NCI-H2107 treated with DMSO at 0.1 percent for 48 hours (cell line): ENCODE measurements at regions not wholly inside any gene's neighbourhood (a gene's known extent, or its start where the extent isn't known, plus 50 kb on each side); places are given as distances from the start of the nearest gene placed in this dataset.

Experiments used
- DNase-seq: peaks from one replicate; lab custom pipeline; 2025; ENCODE audit not compliant: unreplicated experiment; lab: John Stamatoyannopoulos, UW

GRCh38 chr6:45830441-45831139 is 185.1 kb downstream of the CLIC5 start:
- DNase-seq, result no peak

DNA sequence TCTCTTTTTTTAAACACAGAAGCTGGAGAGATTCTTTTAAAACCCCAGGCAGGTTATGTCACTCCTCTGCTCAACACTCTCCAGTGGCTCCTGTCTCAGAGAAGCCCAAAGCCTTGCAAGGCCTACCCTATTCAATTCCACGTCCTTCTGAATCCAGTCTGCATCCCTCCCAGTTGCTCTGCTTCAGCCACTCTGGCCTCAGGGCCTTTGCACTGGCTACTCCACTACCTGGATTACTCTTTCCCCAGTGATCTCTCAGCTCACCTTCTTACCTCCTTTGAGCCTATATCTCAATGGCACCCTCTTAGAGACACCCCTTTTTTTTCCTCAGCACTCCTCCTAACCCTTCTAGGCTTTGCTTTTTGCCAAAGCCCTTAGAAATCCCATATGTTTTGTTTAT is 185.8 kb downstream of the CLIC5 start:
- no peak for DNase-seq

DNA sequence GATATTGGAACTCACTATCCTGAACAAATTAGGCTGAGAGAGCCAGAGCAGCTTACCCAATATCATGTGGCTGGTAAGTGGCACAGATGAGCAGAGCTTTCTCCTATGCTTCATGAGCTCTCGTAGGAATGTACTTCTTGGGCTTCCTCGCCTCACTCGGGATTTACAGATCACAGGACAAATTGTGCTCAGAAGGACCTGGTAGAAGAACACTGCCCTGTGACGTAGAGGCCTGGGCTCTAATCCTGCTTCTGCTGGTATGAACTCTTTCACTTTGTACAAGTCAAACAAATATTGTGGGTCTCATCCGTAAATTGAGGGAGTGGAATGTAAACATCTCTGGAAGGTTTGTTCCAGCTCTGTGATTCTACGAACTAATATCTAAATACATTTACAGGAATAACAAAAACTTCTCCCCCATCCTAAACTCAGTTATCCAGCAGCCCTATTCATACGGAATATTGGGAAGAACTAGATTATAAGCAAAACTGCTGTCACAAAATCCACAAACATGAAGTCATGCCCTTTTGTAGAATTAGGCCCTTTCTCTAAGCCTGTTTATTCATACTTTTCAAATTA is 187.6 kb downstream of the CLIC5 start:
- no peak for DNase-seq

- no peak for DNase-seq
Observed at GRCh38 chr6:45822873-45823272, 192.8 kb downstream of the CLIC5 start.

GRCh38 chr6:45822246-45822812 is 193.3 kb downstream of the CLIC5 start:
- DNase-seq, result no peak

DNA sequence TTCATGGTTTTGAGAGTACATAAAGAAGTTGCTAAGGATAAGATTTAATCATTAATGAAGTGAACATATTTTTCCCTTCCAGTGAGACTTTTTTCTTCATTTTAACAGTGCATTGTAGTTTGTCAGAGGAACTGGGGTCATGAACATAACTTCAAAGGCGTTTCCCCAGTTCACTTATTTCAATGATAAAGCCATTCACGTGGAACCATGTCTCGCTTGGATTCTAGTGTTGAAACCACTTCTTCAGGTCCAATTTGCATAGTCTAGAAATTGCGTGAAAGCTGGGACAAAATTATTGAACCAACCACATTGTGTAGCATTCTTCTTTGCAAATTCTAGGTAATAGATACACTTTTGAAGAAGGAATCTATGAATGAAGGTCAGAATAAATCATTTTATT is 197.0 kb downstream of the CLIC5 start:
- DNase-seq, result no peak

DNA sequence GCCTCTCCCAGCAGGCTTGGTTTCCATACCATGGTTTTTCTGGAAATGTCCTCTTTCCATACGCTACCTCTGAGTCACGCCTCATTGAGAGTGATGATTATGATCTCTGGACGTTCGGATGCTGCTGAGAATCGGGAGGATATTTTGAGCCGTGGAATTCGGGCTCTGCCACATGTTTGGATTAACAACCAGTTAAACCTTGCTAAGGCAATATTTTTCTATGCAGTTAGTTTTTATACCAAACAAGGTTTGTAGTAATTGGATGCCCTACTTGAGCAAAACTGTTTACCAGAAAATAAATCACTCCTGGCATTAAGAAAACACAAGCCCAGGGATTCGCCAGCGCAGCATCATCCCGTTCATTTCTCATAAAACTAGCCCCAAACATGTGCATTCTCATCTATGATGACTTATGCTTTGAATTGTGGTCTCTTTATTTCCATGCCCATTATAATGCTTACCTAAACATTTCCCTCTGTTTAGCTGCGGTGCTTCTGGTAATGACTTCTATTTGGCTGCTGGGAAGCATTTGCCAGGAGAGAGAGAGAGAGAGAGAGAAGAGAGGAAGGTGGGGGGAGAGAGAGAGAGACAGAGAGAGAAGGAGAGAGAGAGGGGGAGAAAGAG is 198.9 kb downstream of the CLIC5 start:
- DNase-seq, result no peak

DNA sequence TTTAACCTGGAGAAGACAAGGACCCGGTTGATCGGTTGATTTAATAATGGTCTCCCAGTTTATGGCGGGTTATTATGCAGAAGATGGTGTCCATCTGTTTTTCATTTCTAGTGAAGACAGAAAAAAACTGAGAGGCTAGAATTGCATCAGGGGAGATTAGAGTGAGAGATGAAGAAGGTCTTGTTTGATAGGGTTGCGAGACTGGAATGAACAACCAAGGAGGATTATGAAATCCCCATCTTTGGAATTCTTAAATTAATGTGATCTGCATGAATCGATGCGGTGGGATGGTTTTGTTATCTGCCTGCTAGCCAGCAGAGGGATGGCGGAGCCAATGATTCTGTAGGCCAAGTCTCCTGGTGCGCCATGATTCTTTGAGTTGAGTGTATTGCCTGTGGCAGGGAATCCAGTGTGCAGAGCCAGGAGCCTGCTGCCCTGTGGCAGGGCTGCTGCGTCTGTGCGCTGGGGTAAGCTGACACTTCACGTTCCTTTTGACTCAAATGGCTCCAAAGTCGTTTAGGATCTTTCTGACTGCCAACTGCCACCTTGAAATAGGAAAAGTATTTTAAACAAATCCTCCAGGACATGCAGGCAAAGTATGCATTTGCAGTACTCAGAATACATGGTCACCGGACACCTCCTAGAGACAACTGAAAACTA is 200.1 kb downstream of the CLIC5 start:
- DNase-seq, result no peak

- no peak for DNase-seq
Observed at GRCh38 chr6:45814772-45815171, 200.9 kb downstream of the CLIC5 start.

GRCh38 chr6:45813943-45814342 is 201.7 kb downstream of the CLIC5 start:
- DNase-seq, result no peak

- no peak for DNase-seq
Observed at GRCh38 chr6:45812922-45813321, 202.7 kb downstream of the CLIC5 start.

DNA sequence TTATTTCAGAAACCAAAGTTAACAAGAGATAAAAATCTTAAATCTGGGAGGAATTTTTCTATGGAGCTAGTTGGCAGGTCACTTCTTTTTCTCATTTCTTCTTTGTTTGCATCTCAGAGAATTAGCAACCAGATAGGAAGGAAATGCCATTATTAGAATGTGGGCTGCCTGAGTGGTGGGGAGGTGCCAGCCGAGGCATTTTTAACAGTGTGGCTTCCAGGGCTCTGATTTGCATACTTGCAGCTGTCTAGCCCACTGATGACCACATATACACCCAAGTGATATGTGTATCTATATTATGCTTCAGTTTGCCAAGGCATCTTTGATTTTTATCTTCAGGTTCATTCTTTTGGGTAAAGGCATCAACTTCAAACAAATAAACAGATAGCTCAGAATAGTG is 206.7 kb downstream of the CLIC5 start:
- no peak for DNase-seq

GRCh38 chr6:45808042-45808645 is 207.5 kb downstream of the CLIC5 start:
- DNase-seq, result no peak

- DNase-seq, result no peak
Observed at GRCh38 chr6:45807311-45808041, 208.2 kb downstream of the CLIC5 start.

- no peak for DNase-seq
Observed at GRCh38 chr6:45806172-45806571, 209.5 kb downstream of the CLIC5 start.

DNA sequence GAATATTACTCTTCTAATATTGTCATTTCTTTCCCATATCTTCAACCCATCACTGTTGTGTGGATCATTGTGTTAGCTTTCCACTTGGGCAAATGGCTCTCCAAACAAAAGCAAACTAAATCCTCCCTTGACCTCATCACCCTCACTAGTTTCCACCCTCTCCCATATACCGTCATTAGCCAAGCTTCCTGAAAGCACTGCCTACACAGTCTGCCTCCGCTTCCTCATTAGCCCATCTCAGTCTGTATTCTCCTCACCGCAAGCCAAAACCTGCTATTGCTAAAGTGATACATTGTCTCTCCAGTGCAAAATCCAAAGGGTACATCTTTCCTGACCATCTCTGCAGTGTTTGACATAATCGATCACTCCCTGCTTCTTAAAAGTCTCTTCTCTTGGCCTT is 212.6 kb downstream of the CLIC5 start:
- DNase-seq, result no peak

DNA sequence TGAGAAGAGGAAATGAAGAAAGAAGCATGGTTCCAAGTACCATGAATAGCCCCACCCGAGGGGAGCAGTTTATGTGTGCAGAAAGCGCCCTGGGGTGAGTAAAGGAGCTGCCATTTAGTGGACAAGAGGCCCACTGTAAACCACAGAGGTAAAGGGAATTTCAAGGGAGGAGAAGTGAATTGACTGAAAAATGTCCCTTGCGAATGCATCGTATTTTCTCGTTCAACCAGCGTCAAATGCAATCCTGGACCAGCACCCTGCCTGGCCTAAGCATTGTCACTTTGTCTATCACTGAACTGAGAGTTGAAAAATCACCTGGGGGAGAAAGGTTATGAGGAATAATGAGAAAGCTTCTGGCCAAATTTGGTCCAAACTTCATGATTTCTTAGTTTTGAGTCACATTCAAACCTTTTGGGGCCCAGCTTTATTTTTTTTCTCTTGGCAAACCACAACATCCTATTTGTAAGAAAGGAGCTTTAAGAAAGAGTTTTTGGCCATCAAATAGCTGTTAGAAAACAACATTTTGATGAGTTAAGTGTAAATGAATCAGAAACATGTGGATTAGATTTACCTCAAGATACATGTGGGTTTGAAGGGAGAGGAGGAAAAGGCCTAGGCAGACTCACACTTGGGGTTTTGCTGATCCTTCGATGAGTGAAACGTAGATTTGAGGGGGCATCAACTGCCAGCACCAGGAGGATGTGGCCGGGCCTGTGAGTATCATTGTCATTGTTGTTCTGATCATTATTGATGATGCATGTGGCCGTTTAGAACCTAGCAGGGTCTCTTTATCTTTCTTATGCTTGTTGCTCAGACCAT is 214.0 kb downstream of the CLIC5 start:
- DNase-seq, result no peak

DNA sequence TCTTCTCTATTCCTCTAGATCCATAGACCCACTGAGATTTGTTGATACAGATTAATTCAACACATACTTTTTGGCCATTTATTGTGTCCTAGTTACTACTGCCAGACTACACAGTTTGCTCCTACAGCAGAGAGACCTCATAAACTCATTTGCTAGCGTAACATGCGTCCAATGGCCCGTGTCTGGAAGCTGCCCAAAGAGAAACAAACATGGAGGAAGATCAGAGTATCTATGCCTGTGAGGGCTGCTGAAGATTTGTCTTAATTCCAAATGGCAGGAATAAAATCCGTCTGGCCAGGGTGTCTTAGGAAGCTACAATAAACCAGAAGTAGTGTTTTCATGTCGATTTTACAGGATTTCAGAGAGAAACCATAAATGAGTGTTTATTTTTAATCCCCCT is 214.7 kb downstream of the CLIC5 start:
- no peak for DNase-seq

DNA sequence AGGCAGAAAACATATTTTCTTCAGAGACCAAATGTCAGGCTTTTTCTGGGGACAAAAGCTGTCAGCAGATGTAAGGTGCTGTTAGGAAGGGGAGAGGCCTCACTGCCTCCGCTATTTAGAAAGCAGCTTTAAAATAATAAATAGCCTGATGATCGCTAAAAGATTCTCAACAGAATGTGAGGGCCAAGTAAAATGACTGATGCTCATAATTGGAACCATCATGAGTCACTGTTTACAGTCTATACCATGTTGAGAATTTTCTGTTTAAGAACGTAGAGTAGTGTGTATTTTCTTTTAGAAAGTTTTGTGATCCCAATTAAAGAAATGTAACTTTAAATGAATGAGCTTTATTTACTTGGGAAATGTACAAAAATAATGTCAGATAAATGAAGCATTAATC is 220.0 kb downstream of the CLIC5 start:
- DNase-seq, result no peak

- no peak for DNase-seq
Observed at GRCh38 chr6:45794465-45794864, 221.2 kb downstream of the CLIC5 start.
